ENCODE measurements at regions not wholly inside any gene's neighbourhood (a gene's known extent, or its start where the extent isn't known, plus 50 kb on each side); places are given as distances from the start of the nearest gene placed in this dataset.
"Not testable (repeated sequence)": the region's sequence is repeated elsewhere in the genome, so short reads cannot be mapped to it uniquely, and the experiment has no call there.

DNA sequence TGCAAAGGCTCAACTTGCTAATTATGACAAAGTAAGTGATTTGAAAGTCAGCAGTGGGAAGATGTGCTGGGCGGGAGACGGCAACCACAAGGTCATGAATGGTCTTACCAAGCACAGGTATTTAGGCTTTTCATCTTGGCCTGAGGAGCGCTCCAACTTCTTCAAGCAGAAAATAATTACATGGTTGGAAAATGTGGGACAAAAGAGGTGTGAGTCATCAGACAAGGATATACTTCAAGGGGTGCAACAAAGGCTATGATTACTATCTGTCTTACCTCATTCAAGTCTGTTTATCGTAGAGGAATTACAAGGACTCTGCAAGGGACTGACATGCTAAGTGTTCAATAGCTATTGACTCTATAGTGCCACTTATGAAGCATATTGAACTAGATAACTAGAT lies 2005.7 kb downstream of the MRPL39 start:
- no peak overlapping the region for H3K27ac ChIP-seq (replicated peaks)
- TF ChIP-seq, protein P1, sequence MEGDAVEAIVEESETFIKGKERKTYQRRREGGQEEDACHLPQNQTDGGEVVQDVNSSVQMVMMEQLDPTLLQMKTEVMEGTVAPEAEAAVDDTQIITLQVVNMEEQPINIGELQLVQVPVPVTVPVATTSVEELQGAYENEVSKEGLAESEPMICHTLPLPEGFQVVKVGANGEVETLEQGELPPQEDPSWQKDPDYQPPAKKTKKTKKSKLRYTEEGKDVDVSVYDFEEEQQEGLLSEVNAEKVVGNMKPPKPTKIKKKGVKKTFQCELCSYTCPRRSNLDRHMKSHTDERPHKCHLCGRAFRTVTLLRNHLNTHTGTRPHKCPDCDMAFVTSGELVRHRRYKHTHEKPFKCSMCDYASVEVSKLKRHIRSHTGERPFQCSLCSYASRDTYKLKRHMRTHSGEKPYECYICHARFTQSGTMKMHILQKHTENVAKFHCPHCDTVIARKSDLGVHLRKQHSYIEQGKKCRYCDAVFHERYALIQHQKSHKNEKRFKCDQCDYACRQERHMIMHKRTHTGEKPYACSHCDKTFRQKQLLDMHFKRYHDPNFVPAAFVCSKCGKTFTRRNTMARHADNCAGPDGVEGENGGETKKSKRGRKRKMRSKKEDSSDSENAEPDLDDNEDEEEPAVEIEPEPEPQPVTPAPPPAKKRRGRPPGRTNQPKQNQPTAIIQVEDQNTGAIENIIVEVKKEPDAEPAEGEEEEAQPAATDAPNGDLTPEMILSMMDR (IDR thresholded peaks at IDR 0.05; ENCODE audit: borderline replicate concordance): no peak
- no peak overlapping the region for H3K4me3 ChIP-seq
- intact Hi-C loops (cut with micrococcal nuclease): no loop called here
- no peaks in the 10 kb centered on the region for H3K4me1 ChIP-seq
- H3K36me3 ChIP-seq: no peaks in the 10 kb centered on the region
- no peaks in the 10 kb centered on the region for H3K27me3 ChIP-seq (ENCODE audit: low read depth)
- DNase-seq: no peak
- H3K9me3 ChIP-seq (replicated peaks): peaks cover 3% of the 10 kb centered on the region

DNA sequence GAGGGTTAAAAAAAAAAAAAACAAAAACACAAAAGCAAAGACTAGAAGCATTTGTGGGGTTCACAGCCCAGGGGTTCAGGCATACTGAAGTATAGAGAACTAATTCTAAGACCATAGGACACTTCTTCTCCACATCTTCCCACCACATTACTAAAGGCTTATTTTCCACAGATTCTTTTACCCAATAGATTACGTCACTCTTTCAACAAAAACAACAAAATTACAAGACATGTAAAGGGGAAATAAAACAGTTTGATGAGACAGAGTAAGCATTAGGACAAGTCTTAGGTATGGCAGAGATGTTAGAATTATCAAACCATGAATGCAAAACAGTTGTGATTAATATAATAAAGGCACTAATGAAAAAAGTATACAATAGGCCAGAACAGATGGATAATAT lies 2013.7 kb downstream of the MRPL39 start:
- Histone ChIP-seq H3K4me3 (no peak overlapping the region), H3K4me1 (no peaks in the 10 kb centered on the region), H3K36me3 (no peaks in the 10 kb centered on the region), H3K9me3 (replicated peaks) (no peaks in the 10 kb centered on the region), H3K27me3 (ENCODE audit: low read depth) (no peaks in the 10 kb centered on the region), H3K27ac (replicated peaks) (no peak overlapping the region)
- intact Hi-C loops (cut with micrococcal nuclease): no loop called here
- DNase-seq: no peak
- TF ChIP-seq, protein P1 (IDR thresholded peaks at IDR 0.05; ENCODE audit: borderline replicate concordance): no peak

DNA sequence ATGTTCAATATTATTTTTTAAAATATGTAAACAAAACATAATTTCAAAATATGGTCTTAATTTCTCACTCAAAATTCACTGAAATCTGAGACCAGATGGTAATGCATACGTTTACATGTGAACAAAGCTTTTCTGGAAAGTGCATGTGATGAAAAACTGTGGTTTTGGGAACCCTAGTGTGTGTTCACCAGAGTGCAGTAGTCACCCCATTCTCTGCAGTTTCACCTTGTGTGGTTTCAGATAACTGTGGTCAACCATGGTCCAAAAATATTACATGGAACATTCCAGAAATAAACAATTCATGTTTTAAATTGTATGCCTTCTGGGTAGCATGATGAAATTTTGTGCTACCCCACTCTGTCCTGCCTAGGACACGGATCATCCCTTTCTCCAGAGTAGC lies 2021.9 kb downstream of the MRPL39 start:
- no peak overlapping the region for H3K27ac ChIP-seq (replicated peaks)
- TF ChIP-seq, protein P1 (IDR thresholded peaks at IDR 0.05; ENCODE audit: borderline replicate concordance): no peak
- intact Hi-C loops (cut with micrococcal nuclease): no loop called here

DNA sequence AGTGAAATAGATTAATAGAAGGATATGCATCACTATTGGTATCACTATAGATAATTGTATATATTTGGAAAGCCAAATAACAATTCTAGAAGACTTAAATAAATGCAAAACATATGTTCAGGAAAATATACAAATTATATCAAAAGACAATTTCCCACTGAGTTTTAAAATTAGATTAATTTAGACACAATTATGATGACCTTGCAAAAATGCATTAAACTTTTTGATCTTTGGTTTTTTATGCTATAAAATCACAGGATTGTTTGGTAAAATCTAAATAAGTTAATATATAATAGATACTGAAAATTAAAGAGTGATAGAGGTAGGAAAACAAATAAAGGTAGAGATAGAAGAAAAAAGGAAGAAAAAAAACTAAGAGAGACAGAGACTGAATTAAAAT lies 2027.7 kb downstream of the MRPL39 start:
- H3K4me3 ChIP-seq: no peak overlapping the region
- intact Hi-C loops (cut with micrococcal nuclease): no loop called here
- H3K4me1 ChIP-seq: no peaks in the 10 kb centered on the region
- DNase-seq: no peak
- no peak overlapping the region for H3K27ac ChIP-seq (replicated peaks)
- H3K36me3 ChIP-seq: no peaks in the 10 kb centered on the region
- TF ChIP-seq, protein P1 (IDR thresholded peaks at IDR 0.05; ENCODE audit: borderline replicate concordance): no peak
- no peaks in the 10 kb centered on the region for H3K27me3 ChIP-seq (ENCODE audit: low read depth)
- H3K9me3 ChIP-seq (replicated peaks): no peaks in the 10 kb centered on the region

More for the DNA sequence above, 2021.9 kb downstream of the MRPL39 start:
- no peak for DNase-seq
- Histone ChIP-seq H3K36me3 (no peaks in the 10 kb centered on the region), H3K4me3 (no peak overlapping the region), H3K4me1 (no peaks in the 10 kb centered on the region), H3K9me3 (replicated peaks) (no peaks in the 10 kb centered on the region), H3K27me3 (ENCODE audit: low read depth) (no peaks in the 10 kb centered on the region)

DNA sequence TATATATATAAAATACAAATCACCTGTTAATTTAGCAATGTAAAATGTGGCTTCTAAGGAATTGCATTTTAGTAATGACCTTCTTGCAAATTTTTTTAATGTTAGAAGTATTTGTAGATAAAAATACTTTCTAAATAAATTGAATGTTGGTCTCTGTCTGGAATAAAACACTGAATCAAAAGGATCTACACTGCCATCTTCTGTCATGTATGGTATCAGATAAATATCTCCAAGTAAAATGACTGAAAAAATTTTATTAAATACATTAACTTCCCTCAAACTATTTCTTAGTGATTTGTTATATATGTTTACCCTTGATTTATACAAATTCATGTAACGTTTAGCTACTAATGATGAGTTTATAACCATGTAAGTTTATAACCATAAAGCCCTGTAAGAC lies 2029.3 kb downstream of the MRPL39 start:
- Histone ChIP-seq H3K4me3 (no peak overlapping the region), H3K4me1 (no peaks in the 10 kb centered on the region), H3K9me3 (replicated peaks) (no peaks in the 10 kb centered on the region), H3K36me3 (no peaks in the 10 kb centered on the region), H3K27me3 (ENCODE audit: low read depth) (no peaks in the 10 kb centered on the region), H3K27ac (replicated peaks) (no peak overlapping the region)
- TF ChIP-seq, protein P1 (IDR thresholded peaks at IDR 0.05; ENCODE audit: borderline replicate concordance): no peak
- DNase-seq: no peak
- intact Hi-C loops (cut with micrococcal nuclease): no loop called here

DNA sequence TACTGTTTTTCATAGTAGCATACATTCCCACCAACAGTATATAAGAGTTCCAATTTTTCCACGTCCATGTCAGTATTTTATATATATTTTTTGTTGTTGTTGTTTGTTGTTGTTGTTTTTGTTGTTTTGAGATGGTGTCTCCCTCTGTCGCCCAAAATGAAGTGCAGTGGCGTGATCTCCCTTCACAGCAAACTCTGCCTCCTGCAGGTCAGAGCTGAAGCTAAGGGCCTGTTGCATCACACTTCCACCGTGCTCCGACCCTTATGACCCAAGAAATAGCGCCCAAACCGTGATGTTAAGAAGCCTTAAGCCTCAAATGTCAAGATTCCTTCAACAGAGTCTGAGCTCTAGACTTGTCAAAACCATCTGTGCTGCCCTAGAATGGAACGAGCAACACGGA lies 2032.3 kb downstream of the MRPL39 start:
- Histone ChIP-seq H3K27me3 (ENCODE audit: low read depth) (no peaks in the 10 kb centered on the region), H3K9me3 (replicated peaks) (no peaks in the 10 kb centered on the region), H3K4me1 (no peaks in the 10 kb centered on the region), H3K27ac (replicated peaks) (no peak overlapping the region), H3K36me3 (no peaks in the 10 kb centered on the region), H3K4me3 (no peak overlapping the region)
- intact Hi-C loops (cut with micrococcal nuclease): no loop called here
- TF ChIP-seq, protein P1 (IDR thresholded peaks at IDR 0.05; ENCODE audit: borderline replicate concordance): no peak
- DNase-seq: no peak

DNA sequence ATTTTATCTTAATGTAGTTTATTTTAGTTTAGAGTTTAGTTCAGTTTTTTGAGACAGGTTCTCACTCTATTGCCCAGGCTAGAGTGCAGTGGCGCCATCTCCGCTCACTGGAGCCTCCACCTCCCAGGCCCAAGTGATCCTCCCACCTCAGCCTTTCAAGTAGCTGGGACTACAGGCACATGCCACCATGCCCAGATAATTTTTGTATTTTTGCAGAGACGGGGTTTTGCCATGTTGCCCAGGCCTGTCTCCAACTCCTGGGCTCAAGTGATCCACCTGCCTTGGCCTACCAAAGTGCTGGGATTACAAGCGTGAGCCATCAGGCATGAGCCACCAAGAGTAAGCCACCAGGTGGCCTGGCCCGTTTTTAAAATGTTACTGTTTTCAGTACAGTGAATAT lies 2058.4 kb downstream of the MRPL39 start:
- H3K36me3 ChIP-seq; DNase-seq; intact Hi-C loops (cut with micrococcal nuclease); H3K27ac ChIP-seq (replicated peaks); H3K4me3 ChIP-seq; H3K4me1 ChIP-seq; H3K9me3 ChIP-seq (replicated peaks); H3K27me3 ChIP-seq (ENCODE audit: low read depth): not testable (repeated sequence)

Data from left ventricle myocardium inferior (tissue), 1 donor.